NOMO-1 (cell line): ENCODE measurements at regions not wholly inside any gene's neighbourhood (a gene's known extent, or its start where the extent isn't known, plus 50 kb on each side); places are given as distances from the start of the nearest gene placed in this dataset.

Experiments
- DNase-seq, 2 experiments: peaks; one replicate each; lab custom pipeline; 2025; ENCODE audit not compliant: unreplicated experiment in 2 of 2; lab: John Stamatoyannopoulos, UW

GRCh38 chr5:30856242-30856641, 337.2 kb upstream of the CDH6 start:
- no peak for DNase-seq

GRCh38 chr5:30853158-30853557, 340.3 kb upstream of the CDH6 start:
- DNase-seq: no peak

- no peak for DNase-seq
Measured at GRCh38 chr5:30850866-30851265, 342.6 kb upstream of the CDH6 start.

DNA sequence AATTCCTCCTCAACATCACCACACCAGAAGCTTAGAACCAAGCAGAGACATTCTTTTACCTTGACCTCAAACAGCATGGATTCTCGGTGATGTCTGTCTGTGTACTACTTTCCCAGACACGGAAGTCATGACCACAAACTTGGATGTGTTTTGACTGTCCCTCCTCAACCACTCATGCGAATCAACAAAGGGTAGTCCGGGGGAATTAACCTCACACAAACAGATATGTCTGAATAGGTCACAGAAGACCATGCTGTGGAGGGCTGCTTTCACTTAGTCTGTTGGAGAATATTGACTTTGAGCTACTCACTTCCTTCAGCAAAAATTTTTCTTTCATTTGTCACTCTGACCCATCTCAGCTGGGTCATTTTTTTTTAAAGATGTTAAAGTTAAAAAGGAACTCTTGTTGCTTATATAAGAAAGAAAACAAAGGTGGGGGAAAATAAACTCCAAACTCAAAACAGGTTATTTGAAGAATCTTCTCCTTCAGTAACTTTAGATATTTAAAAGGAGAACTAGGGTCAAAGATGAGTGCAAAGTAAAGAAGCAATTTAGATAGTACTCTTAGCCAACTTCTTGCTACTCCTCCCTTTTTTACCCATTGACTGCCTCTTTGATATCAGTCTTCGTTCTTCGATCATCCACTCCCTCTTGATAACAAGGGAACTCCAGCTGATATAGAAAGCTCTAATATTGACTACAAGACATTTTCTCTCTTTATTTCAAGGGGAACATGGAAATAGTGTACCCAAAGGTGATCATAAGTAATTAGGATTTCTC, 343.4 kb upstream of the CDH6 start:
- DNase-seq: no peak

- DNase-seq: no peak
Measured at GRCh38 chr5:30846171-30846570, 347.3 kb upstream of the CDH6 start.

GRCh38 chr5:30845194-30845593, 348.3 kb upstream of the CDH6 start:
- no peak for DNase-seq

GRCh38 chr5:30843541-30843940, 349.9 kb upstream of the CDH6 start:
- no peak for DNase-seq

GRCh38 chr5:30839956-30840355, 353.5 kb upstream of the CDH6 start:
- no peak for DNase-seq

GRCh38 chr5:30838936-30839496, 354.5 kb upstream of the CDH6 start:
- no peak for DNase-seq

- no peak for DNase-seq
Measured at GRCh38 chr5:30832519-30832918, 361.0 kb upstream of the CDH6 start.

DNA sequence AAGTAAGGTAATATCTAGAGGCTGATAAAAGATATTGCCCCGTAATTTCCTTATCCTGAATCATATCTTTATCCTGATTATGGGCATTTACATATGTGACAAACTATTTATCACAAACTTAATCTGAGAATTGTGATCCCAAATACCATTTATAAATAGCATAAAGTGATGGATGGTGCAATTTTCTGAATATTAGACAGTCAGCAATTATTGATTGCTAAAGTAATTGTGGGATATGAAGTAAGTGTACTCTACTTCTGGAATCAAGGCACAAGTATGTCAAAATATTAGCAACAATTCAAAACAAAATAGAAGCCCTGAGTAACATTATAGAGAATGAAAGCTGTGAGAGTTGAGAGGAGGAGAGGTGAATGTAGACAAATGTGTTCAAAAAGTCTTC, 361.9 kb upstream of the CDH6 start:
- no peak for DNase-seq

GRCh38 chr5:30831123-30831522, 362.4 kb upstream of the CDH6 start:
- no peak for DNase-seq

DNA sequence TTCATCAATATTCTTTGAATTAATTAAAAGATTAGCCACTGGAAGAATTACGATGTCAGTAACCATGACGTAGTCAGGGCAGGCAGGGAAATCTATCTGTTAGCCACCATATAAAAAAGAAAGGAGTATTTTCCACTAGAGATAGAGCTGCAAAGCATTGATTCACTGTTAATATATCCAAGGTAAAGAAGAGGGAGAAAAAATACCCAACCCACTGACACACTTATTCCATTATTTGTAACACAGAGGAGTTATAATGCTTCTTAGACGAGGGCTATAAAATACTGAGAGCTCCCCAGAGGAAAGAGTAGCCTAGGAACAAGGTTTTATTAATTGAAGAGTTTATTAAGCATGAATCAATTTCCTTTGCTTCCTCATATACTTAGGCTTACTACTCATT, 382.2 kb upstream of the CDH6 start:
- DNase-seq: no peak

DNA sequence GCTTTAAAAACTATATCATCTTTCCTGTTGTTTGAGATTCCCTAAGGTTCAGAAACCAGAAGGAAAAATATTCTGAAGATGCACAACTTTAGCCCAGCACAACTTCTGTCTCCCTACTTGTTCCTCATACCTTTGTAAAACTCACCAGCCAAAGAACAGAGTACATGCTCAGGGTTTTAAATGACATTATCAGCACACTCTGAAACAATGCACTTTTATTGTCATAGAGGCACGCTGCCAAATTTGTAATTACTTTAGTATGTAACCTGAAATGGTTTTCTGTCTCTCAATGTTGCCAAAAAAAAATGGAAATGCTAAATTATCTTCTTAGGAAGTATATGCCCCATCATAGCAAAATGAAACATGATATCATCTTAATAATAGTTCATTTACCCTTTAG, 383.6 kb upstream of the CDH6 start:
- no peak for DNase-seq

GRCh38 chr5:30808996-30809395, 384.5 kb upstream of the CDH6 start:
- no peak for DNase-seq

- DNase-seq: no peak
Measured at GRCh38 chr5:30804739-30805505, 388.6 kb upstream of the CDH6 start.

- no peak for DNase-seq
Measured at GRCh38 chr5:30802961-30803705, 390.4 kb upstream of the CDH6 start.

DNA sequence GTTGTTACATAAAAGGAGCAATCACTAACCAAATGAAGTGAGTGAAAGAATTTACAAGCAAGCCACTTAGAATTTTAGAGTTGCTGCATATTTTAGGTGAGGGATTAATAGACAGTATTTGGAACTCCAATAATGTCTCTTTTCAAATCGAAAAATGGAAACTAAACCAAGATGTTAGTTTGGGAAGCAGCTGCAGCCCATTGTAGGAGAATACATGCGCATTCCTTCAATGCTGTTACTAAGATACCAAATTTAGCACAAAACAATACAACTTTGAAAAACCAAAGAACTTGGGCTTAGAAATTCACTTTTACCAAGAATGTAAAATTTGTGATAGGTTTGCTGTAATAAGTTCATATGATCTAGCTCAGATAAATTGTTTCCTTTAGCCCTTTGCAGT, 411.8 kb upstream of the CDH6 start:
- no peak for DNase-seq

DNA sequence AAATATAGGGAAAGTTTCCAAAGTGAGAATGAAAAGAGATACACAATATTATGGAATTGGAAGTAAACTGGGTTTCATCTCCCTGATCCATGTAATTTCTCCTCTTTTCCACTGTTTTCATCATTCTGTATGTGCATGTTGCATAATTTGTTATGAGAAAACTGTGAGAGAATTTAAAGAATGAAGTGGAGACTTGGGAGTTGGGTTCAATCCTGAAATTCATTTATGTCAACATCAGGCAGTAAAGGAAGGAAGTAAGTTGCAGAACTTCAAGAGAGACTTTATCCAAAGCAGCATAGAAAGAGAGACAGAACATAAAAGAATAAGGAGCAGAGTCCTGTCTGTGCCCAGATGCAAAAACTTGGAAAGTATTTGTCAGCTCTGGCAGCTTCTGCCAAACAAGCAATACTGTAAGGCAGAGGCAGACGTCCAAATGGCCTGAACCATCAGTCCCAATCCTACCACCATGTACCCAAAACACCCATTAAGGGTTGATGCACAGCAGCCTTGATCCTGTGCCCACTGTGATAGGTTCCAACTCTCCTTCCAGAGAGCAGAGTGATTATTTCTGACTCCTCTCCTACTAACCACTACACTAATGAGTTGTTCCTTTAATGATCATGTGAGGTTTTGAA, 425.3 kb upstream of the CDH6 start:
- no peak for DNase-seq

- no peak for DNase-seq
Measured at GRCh38 chr5:30765706-30766105, 427.8 kb upstream of the CDH6 start.

DNA sequence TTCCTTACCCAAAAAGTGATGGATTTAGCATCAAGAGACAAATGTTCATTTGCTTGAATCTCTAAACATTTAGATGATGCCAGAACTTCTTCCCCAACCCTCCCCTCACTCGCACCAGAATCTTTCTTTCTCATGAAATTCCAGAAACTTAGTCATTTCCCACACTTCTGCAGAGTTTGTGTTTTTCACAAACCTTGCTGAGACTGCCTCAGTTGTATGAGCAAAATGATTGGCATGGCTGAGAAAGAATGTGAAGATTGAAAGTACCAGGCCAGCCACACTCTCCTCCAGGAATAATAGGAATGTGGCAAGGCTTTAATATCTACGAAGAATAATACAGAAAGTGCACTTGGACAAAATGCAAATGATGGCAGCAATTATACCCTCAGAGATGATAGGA, 428.3 kb upstream of the CDH6 start:
- DNase-seq: no peak
